ENCODE measurements at regions not wholly inside any gene's neighbourhood (a gene's known extent, or its start where the extent isn't known, plus 50 kb on each side); places are given as distances from the start of the nearest gene placed in this dataset.

GRCh38 chr6:40936818-40937251 is 102.2 kb downstream of the UNC5CL start:
- DNase-seq = no peak

DNA sequence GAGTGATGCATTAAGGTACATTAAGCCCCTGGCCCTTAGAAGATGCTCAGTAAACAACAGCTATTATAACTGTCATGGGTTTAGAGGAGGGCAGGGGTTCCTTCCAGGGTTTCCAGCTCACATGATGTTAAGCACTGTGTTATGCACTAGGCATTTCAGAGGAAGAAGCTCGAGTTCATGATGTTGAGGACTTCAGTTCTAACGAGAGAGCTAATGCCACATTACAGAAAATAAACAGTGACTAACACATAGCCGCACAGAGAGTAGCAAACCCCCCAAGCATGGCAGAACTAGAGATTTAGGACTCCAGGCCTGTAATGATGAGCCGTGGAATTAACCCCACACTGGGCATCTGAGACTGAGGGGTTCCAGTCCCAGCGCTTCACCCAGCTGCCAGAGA is 105.2 kb downstream of the UNC5CL start:
- no peak for DNase-seq

DNA sequence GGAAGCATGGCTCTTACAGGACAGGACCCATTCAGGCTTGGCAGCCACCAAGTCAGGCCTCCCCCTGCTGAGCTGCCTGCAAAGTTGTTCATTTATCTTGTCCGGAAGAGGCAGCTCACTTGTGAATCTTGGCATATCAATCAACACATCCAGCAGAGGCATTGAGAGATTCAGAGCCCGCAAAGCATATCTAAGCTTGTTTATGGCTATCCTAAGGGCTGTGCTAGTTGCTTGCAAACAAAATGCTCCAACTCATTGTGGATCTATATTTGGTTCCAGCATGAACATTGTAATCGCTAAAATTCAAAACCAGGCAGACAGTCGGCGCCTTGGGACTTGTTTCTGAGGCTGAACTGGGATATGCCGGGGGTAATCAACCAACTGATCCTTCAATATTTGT is 106.1 kb downstream of the UNC5CL start:
- DNase-seq = no peak

- DNase-seq = no peak
Observed at GRCh38 chr6:40932366-40932765, 106.7 kb downstream of the UNC5CL start.

DNA sequence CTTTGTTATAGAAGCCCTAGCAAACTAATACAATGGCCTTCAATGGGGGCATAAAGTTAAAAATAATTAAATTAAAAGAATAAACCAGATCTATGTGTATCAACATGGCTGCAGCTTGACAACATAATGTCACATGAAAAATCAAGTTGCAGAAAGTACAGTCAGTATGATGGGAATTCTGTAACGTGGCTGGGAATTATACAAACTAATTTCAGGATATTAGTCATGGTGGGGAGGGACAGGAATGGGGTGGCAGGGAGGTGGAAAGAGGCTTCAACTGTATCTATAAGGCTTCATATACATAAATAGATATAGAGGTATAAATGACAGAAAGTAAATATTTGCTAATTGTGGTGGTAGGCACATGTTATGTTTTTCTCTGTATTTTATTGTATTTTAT is 107.1 kb downstream of the UNC5CL start:
- no peak for DNase-seq

GRCh38 chr6:40930555-40930954 is 108.5 kb downstream of the UNC5CL start:
- no peak for DNase-seq

GRCh38 chr6:40930045-40930444 is 109.0 kb downstream of the UNC5CL start:
- DNase-seq = no peak

- DNase-seq = no peak
Observed at GRCh38 chr6:40929176-40929575, 109.8 kb downstream of the UNC5CL start.

DNA sequence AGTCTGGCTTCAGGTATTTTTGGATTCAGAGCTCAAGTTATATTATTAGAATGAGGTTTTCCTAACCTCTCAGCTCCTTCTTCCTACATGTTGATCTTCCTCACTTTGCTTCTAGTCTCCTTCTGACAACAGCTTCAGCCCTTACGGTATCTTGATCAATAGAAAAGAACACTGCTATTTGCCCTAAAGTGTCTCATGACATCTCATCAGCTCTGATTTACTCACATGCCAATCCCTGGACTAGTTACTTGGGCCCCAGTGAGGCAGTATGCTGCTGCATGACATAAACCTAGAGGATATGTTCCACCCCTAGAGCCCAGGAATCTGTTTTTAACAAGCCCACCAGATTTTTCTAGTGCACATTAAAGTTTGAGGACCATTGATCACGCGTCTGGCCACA is 110.3 kb downstream of the UNC5CL start:
- DNase-seq = no peak

DNA sequence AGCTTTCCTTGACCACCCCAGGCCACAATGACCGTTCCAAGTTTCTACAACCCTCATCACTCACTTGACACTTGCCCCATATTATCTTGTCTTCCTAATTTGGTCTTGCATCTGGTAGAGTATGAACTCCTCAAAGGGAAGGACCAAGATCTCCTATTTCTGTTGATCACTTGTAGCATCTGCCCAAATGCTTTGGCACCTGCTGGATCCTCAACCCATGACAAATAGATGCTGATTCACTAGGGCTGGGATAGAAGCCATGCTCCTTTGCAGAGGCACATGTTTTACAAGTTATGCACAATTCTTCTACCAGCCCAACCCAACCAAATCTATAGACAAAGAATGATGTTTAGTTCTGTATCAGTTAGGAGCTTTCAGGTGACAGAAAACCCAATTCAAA is 110.7 kb downstream of the UNC5CL start:
- DNase-seq = no peak

DNA sequence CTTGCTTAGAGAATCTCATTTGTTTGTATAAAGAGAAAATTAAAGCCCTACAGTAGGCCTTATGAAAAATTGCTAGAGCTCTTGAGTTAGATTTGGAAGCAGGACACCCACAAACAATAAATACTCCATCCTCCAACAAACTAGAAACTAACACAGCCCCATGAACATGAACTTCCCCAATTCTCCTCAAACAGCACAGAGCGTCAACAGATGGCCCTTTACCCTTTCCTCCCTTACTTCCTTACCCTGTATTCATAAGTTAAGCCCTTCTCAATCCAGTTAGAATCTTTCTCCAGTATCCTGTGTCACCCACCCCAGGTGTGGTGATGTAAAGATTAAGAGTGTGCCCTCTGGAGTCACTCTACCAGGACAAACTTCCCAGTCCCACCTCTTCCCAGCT is 113.7 kb downstream of the UNC5CL start:
- no peak for DNase-seq

DNA sequence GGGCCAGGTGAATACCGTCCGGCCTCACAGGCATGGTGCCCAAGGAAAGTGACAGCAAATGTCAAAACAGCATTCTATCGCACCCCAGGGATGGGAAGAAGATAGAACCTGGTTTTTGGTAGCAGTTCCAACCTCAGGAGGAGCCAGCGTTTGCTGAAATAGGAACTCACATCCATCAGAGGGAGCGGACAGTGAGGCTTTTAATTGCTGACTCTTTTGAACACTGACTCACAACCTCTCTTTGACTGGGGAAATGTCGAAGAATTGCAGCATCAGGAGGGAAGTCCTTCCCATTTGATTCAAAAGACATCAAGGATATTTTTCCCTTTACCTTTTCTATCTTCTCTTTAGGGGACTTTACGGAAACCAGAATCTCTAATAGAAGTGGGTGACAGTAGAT is 114.2 kb downstream of the UNC5CL start:
- DNase-seq = no peak

DNA sequence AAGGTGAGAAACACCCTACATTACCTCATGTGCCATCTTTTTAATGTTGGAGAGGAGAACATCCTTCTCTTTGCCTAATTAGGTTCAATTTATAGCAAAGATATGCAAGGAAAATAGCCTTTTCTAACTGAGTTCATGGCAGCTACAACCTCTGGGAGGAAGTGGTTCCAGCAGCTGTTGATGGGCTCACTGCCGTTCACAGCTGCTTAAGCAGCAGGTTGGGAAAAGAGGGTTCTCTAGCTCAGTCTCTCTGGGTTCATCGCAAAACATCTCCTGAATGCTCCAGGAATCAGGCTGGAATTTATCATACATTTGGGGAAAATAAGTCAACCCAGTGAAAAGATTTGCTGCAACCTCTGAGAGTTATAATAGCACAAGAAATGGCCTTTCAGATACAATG is 115.1 kb downstream of the UNC5CL start:
- no peak for DNase-seq

GRCh38 chr6:40923326-40923725 is 115.7 kb downstream of the UNC5CL start:
- no peak for DNase-seq

DNA sequence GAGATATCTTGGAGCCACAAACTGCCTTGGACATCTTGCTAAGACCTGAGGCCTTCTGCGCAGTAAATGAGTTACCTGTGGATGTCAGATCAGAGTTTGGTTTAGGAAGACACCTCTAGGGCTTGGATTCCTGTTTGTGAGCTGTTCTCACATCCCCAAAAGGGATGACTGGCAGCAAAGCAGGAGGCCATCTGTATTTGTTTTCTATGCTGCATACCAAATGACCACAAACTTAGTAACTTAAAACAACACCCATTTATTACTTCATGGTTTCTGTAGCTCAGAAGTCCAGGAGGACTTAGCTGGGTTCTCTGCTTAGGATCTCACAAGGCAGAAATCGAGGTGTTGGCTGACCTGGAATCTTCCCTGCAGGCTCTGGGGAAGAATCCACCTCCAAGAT is 116.7 kb downstream of the UNC5CL start:
- no peak for DNase-seq

GRCh38 chr6:40918040-40918651 is 120.9 kb downstream of the UNC5CL start:
- no peak for DNase-seq

DNA sequence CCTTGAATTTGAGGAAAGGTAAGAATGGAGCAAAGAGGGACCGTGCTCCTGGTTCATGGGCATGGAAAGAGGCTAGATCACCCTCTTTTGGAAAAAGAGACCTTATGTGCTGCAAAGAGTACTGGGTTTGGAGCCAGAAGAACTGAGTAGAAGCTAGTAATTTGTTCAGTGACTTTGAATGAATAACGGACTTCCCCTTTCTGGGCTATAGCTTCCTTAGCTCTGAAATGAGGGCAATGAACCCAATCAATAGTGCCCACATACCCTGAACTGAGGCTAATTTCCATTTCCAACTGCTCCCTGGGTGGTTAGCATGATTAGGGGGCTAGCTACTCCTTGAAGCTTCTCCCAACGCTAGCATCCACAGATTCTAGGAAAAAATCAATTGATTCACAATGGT is 121.4 kb downstream of the UNC5CL start:
- DNase-seq = no peak

- DNase-seq = no peak
Observed at GRCh38 chr6:40916845-40917244, 122.2 kb downstream of the UNC5CL start.

DNA sequence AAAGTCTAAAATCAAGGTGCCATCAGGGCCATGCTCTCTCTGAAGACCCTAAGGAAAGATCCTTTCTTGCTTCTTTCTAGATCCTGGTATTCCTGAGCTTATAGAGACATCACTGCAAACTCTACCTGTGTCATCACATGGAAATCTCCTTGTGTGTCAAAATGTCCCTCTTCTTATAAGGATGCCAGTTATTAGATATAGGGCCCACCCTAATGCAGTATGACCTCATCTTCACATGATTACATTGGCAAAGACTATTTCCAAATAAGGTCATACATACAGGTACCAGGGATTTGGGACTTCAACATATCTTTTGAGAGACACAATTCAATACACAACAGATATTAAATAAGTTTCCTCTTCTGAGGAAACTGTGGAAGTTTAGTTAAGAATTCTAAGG is 123.9 kb downstream of the UNC5CL start:
- DNase-seq = no peak

GRCh38 chr6:40914005-40914404 is 125.0 kb downstream of the UNC5CL start:
- no peak for DNase-seq

DNA sequence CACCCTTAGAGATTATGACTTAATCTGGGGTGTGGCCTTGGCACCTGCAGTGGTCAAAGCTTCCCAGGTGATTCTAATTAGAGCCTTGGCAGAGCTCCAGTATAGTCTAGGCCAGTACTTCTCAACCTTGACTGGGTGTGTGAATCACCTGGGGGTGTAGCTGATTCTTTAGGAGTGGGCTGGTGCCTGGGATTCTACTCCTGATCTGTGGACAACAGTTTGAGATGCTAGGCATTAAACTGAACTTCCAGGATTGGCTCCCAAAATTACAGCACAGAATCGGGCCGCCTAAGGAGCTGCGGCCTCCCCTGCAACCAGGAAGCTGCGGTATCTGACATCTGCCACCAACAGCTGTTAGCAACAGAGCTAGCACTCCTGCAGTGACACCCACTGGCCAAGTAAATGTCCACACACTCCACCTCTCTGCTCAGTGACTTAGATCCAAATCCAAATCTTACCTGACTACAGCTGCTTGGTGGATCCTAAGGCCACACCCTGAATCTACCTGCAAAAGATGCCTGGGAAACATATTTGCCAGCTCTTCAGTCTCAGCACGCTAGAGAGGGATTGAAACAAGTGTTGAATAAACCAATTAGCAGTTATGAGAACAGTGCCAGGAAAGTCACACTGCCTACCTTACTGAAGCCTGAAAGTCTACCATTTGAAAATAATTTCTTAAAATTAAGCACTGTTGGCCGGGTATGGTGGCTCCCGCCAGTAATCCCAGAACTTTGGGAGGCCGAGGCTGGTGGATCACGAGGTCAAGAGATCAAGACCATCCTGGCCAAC is 126.7 kb downstream of the UNC5CL start:
- no peak for DNase-seq

DNA sequence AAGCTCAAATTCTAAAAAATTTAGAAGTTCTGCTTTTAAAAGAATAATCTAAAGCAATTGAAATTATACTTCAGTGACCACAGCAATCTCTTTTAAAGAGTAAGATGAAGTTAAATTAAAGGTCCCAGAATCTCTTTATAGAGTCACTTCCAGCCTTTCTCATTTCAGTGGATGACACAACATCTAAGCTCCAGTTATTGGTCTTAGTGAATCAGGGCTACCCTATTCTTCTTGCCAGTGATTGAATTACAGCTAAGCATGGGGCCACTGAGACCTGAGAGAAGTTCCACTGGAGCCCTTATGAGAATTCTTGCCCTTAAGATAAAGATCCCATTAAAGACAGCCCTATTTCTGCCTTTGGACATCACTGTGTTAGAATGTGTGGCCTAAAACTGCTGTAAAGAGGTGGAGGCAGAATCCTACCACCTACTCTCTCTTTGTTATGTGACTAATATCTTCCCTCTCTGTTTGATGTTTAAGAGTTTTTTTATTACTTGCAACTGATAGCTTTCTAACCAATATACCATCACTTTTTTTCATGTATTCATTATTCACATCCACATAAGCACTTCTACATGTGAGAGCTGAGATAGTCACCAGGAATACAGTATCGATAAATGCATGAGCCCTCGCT is 128.6 kb downstream of the UNC5CL start:
- no peak for DNase-seq

DNA sequence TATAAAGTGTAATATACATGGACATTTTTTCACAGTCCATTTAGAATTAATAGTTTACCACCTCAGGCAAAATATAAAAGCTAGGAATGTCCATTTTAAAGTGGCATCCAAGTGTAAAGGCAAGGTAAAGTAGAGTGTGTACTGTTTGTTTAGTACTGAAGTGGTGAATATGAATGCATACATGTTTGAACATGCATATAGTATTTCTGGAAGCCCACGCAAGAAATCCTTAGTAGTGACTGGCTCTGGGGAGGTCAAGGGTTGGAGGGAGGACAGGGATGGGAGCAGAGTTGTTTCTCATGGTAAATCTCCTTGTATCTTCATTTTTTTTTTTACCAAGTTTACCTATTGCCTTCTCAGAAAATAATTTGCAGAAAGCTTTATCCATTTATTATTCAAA is 129.2 kb downstream of the UNC5CL start:
- DNase-seq = no peak

- DNase-seq = no peak
Observed at GRCh38 chr6:40907198-40907701, 131.8 kb downstream of the UNC5CL start.
